Breast epithelium (tissue), 4 donors: ENCODE measurements at regions not wholly inside any gene's neighbourhood (a gene's known extent, or its start where the extent isn't known, plus 50 kb on each side); places are given as distances from the start of the nearest gene placed in this dataset.

Source experiments
- DNase-seq, 2 donors: peaks; one replicate each; pipeline ENCODE4 v3.0.0-alpha.2; 2019; ENCODE audit warnings: low spot score in 2 of 2
- H3K27ac ChIP-seq, 2 donors: fragments of 200-600 bp; sonication (generic) in 1 of 2; one replicate each; pipeline ENCODE4 v1.5.1; 2016 to 2019; ENCODE audit warnings: mild to moderate bottlenecking in 1 of 2
- H3K27me3 ChIP-seq, 2 donors: fragments of 200-600 bp; sonication (generic) in 1 of 2; one replicate each; pipeline versions ENCODE4 v1.5.1 to v1.6.0; 2017 to 2019; ENCODE audit warnings: control low read depth in 1 of 2, mild to moderate bottlenecking in 1 of 2
- H3K36me3 ChIP-seq: fragments of 200-600 bp; one replicate; pipeline ENCODE4 v1.5.1; 2019
- H3K4me1 ChIP-seq, 2 donors: fragments of 200-600 bp; sonication (generic); one replicate each; pipeline ENCODE4 v1.5.1; 2016 to 2019; ENCODE audit warnings: control low read depth in 1 of 2
- H3K4me3 ChIP-seq, 3 donors: fragments of 200-600 bp; sonication (generic); 1 replicate in 2 of 3; 2 replicates in 1 of 3; pipeline ENCODE4 v1.5.1; 2016 to 2019; ENCODE audit warnings: mild to moderate bottlenecking in 3 of 3, moderate library complexity in 2 of 3
- H3K9me3 ChIP-seq, 2 donors: fragments of 200-600 bp; sonication (generic) in 1 of 2; one replicate each; pipeline ENCODE4 v1.5.1; 2016 to 2019; ENCODE audit warnings: control low read depth in 1 of 2
- CTCF ChIP-seq, 3 donors: fragments of 450-650 bp; IDR thresholded peaks; one replicate each; pipeline ENCODE4 v1.5.1; 2016 to 2017; ENCODE audit warnings: antibody characterized with exemption in 3 of 3, mild to moderate bottlenecking in 3 of 3, moderate library complexity in 3 of 3
- POLR2A ChIP-seq: fragments of 450-650 bp; IDR thresholded peaks from one replicate; pipeline ENCODE4 v1.6.1; 2016; ENCODE audit warnings: antibody characterized with exemption, mild to moderate bottlenecking, moderate library complexity
- POLR2AphosphoS5 ChIP-seq, 3 donors: sonication (generic); formaldehyde crosslinking; IDR thresholded peaks; one replicate each; pipeline ENCODE4 v1.6.1; 2017; ENCODE audit warnings: antibody characterized with exemption in 3 of 3
- intact Hi-C: fragments of 100-400 bp; cut with DNase I; formaldehyde crosslinking; loops from one replicate; pipeline ENCODE4 v1.15.1; 2023; ENCODE audit warnings: low total_unique reads

- TF ChIP-seq CTCF (IDR thresholded peaks at IDR 0.05) (no peak), POLR2AphosphoS5 (IDR thresholded peaks at IDR 0.05) (no peak), POLR2A (no peak)
- no peaks in the 10 kb centered on the region for H3K36me3 ChIP-seq
- H3K27me3 ChIP-seq, result no peaks in the 10 kb centered on the region
- no peaks in the 10 kb centered on the region for H3K9me3 ChIP-seq
- DNase-seq, result no peak
- H3K4me1 ChIP-seq, result no peaks in the 10 kb centered on the region
- H3K4me3 ChIP-seq, result no peak overlapping the region
- intact Hi-C loops, result no loop called here
- no peak overlapping the region for H3K27ac ChIP-seq
These were observed 147.9 kb upstream of the PDE1C start for GRCh38 chr7:32218154-32218467.

- H3K4me3 ChIP-seq, result no peak overlapping the region
- no peaks in the 10 kb centered on the region for H3K9me3 ChIP-seq
- TF ChIP-seq POLR2A (no peak), POLR2AphosphoS5 (IDR thresholded peaks at IDR 0.05) (no peak), CTCF (IDR thresholded peaks at IDR 0.05) (no peak)
- intact Hi-C loops, result no loop called here
- H3K36me3 ChIP-seq, result no peaks in the 10 kb centered on the region
- peak overlapping the region in 1 of 2 donors; percentile 25 for H3K27ac ChIP-seq
- no peaks in the 10 kb centered on the region for H3K27me3 ChIP-seq
- no peak for DNase-seq
- H3K4me1 ChIP-seq, result no peaks in the 10 kb centered on the region
These were observed 147.3 kb upstream of the PDE1C start for GRCh38 chr7:32217341-32218153.

GRCh38 chr7:32216759-32217158, 146.6 kb upstream of the PDE1C start:
- no peak for DNase-seq
- no peak for TF ChIP-seq CTCF (IDR thresholded peaks at IDR 0.05)
- H3K4me3 ChIP-seq, result no peak overlapping the region
- intact Hi-C loops, result no loop called here
- no peaks in the 10 kb centered on the region for H3K9me3 ChIP-seq
- no peaks in the 10 kb centered on the region for H3K36me3 ChIP-seq
- H3K27ac ChIP-seq, result no peak overlapping the region
- H3K4me1 ChIP-seq, result no peaks in the 10 kb centered on the region
- H3K27me3 ChIP-seq, result no peaks in the 10 kb centered on the region

- no peaks in the 10 kb centered on the region for H3K9me3 ChIP-seq
- TF ChIP-seq POLR2AphosphoS5 (IDR thresholded peaks at IDR 0.05) (no peak), CTCF (IDR thresholded peaks at IDR 0.05) (no peak), POLR2A (no peak)
- H3K27me3 ChIP-seq, result no peaks in the 10 kb centered on the region
- DNase-seq, result no peak
- H3K36me3 ChIP-seq, result no peaks in the 10 kb centered on the region
- no peaks in the 10 kb centered on the region for H3K4me1 ChIP-seq
- no peak overlapping the region for H3K4me3 ChIP-seq
- H3K27ac ChIP-seq, result no peak overlapping the region
- intact Hi-C loops, result no loop called here
These were observed 145.5 kb upstream of the PDE1C start for GRCh38 chr7:32215697-32216096.

GRCh38 chr7:32214913-32215312, 144.7 kb upstream of the PDE1C start:
- TF ChIP-seq POLR2A, result no peak
- no peak for TF ChIP-seq CTCF (IDR thresholded peaks at IDR 0.05)
- no peak for TF ChIP-seq POLR2AphosphoS5 (IDR thresholded peaks at IDR 0.05)
- Histone ChIP-seq H3K36me3 (no peaks in the 10 kb centered on the region), H3K9me3 (no peaks in the 10 kb centered on the region), H3K4me3 (no peak overlapping the region), H3K4me1 (no peaks in the 10 kb centered on the region), H3K27me3 (no peaks in the 10 kb centered on the region), H3K27ac (no peak overlapping the region)
- no peak for DNase-seq
- intact Hi-C loops, result no loop called here
